GM21786 (cell line): ENCODE measurements at regions not wholly inside any gene's neighbourhood (a gene's known extent, or its start where the extent isn't known, plus 50 kb on each side); places are given as distances from the start of the nearest gene placed in this dataset.
A peak's percentile ranks its signal among the peaks of the same experiment; 100 is the strongest.
"Not testable (repeated sequence)": the region's sequence is repeated elsewhere in the genome, so short reads cannot be mapped to it uniquely, and the experiment has no call there.

ENCODE experiments used
- ATAC-seq: cut with Tn5 transposase; IDR thresholded peaks from one replicate; pipeline ENCODE4 v1.9.1; 2021; ENCODE audit not compliant: unreplicated experiment

GRCh38 chr2:87476223-87476872, 271.5 kb upstream of the PLGLB2 start:
- not testable (repeated sequence) for ATAC-seq

GRCh38 chr2:87476936-87477335, 271.0 kb upstream of the PLGLB2 start:
- ATAC-seq: not testable (repeated sequence)

GRCh38 chr2:87477669-87478428, 270.0 kb upstream of the PLGLB2 start:
- ATAC-seq: not testable (repeated sequence)

GRCh38 chr2:87478911-87479310, 269.0 kb upstream of the PLGLB2 start:
- ATAC-seq: not testable (repeated sequence)

GRCh38 chr2:87483093-87483680, 264.7 kb upstream of the PLGLB2 start:
- not testable (repeated sequence) for ATAC-seq

GRCh38 chr2:87484363-87484762, 263.5 kb upstream of the PLGLB2 start:
- ATAC-seq: not testable (repeated sequence)

GRCh38 chr2:87485455-87485854, 262.4 kb upstream of the PLGLB2 start:
- not testable (repeated sequence) for ATAC-seq

GRCh38 chr2:87485884-87486283, 262.0 kb upstream of the PLGLB2 start:
- ATAC-seq: peak; percentile 92

GRCh38 chr2:87486413-87486812, 261.5 kb upstream of the PLGLB2 start:
- ATAC-seq: not testable (repeated sequence)

- not testable (repeated sequence) for ATAC-seq
Observed at GRCh38 chr2:87488021-87488420, 259.9 kb upstream of the PLGLB2 start.

GRCh38 chr2:87488991-87489390, 258.9 kb upstream of the PLGLB2 start:
- not testable (repeated sequence) for ATAC-seq

GRCh38 chr2:87494846-87495245, 253.0 kb upstream of the PLGLB2 start:
- ATAC-seq: not testable (repeated sequence)

GRCh38 chr2:87495455-87495854, 252.4 kb upstream of the PLGLB2 start:
- ATAC-seq: not testable (repeated sequence)

- ATAC-seq: peak; percentile 87
Observed at GRCh38 chr2:87496036-87497006, 251.6 kb upstream of the PLGLB2 start.

GRCh38 chr2:87497135-87497534, 250.8 kb upstream of the PLGLB2 start:
- not testable (repeated sequence) for ATAC-seq

GRCh38 chr2:87497700-87498099, 250.2 kb upstream of the PLGLB2 start:
- ATAC-seq: not testable (repeated sequence)

- not testable (repeated sequence) for ATAC-seq
Observed at GRCh38 chr2:87498169-87498853, 249.6 kb upstream of the PLGLB2 start.

GRCh38 chr2:87498854-87499238, 249.0 kb upstream of the PLGLB2 start:
- ATAC-seq: not testable (repeated sequence)

- not testable (repeated sequence) for ATAC-seq
Observed at GRCh38 chr2:87499860-87500259, 248.0 kb upstream of the PLGLB2 start.

- not testable (repeated sequence) for ATAC-seq
Observed at GRCh38 chr2:87500421-87500820, 247.5 kb upstream of the PLGLB2 start.
